ENCODE measurements at regions not wholly inside any gene's neighbourhood (a gene's known extent, or its start where the extent isn't known, plus 50 kb on each side); places are given as distances from the start of the nearest gene placed in this dataset.
"Not testable (repeated sequence)": the region's sequence is repeated elsewhere in the genome, so short reads cannot be mapped to it uniquely, and the experiment has no call there.

DNA sequence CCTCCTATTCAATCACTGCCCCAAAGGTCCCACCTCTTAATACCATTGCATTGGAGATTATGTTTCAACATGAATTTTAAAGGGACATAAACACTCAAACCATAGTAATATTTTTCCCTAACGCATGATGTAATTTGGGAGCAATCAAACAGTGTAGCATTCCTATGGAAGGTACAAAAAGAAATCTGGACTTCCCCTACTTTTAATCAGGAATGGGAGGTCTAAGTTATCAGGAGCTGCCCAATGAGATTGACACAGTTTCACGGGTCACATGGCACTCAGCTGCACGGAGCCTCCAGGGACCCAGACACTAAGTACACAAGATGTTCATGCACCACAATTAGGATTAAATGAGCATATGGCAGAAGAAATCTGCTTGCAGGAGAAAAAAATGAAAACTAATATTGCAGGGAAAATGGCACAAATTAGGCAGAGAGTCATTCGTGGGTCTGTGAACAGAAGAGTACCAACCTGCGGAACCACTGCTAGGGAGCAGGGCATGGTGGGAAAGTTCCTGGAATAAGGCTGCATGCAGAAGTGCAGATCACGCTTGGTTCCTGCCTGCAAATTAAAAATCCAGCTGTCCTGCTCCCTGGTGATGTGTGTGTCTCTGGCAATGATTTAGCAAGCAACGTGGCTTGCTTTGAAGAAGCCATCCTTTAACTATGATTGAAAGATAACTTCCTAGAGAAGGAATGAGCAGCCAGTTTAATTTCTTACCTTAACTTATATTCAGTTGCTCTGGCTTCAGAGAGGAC, 326.6 kb upstream of the ID2 start:
- no peak for DNase-seq (ENCODE audit: low spot score)

GRCh38 chr2:8357738-8358518, 323.9 kb upstream of the ID2 start:
- DNase-seq (ENCODE audit: low spot score): no peak

GRCh38 chr2:8361930-8362329, 319.9 kb upstream of the ID2 start:
- no peak for DNase-seq (ENCODE audit: low spot score)

GRCh38 chr2:8363161-8363560, 318.7 kb upstream of the ID2 start:
- DNase-seq (ENCODE audit: low spot score): no peak

DNA sequence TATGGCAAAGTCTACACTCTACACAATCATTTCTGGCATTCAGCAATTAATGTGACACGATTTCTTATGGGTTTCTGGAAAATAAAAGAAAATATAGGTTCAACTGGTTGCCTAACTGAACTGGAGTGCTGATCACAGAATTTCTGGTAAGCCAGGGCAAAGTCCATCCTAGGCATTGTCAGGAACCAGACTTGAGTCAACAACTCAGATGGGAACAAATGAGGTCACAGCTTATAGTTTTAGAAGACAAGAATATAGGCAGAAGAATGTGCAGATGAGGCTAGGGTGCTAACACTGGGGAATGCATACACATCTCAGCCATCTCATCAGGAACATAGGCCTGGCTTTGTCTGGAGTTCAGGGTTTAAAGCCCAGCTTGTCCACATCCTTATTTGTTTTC, 317.2 kb upstream of the ID2 start:
- DNase-seq (ENCODE audit: low spot score): peak; percentile 30

- no peak for DNase-seq (ENCODE audit: low spot score)
These were observed 316.4 kb upstream of the ID2 start for GRCh38 chr2:8365331-8365910.

DNA sequence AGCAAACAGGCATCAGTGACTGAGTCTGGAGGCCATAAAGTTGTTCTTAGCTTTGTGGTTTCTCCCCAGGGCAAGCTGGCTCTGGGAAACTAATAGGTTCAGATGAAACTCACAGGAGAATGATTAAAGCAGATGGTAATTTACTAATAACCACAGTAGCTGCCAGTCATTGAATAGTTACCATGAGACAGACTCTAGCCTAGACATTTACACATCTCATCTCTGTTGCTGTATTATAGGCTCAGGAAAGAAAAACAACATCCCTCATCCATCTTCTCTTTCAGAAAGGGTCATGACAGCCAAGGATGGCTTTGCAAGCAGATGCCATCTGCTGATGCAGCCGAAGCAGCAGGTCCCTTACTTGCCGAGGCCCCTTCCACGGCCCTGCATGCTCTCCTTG, 314.0 kb upstream of the ID2 start:
- DNase-seq (ENCODE audit: low spot score): no peak

DNA sequence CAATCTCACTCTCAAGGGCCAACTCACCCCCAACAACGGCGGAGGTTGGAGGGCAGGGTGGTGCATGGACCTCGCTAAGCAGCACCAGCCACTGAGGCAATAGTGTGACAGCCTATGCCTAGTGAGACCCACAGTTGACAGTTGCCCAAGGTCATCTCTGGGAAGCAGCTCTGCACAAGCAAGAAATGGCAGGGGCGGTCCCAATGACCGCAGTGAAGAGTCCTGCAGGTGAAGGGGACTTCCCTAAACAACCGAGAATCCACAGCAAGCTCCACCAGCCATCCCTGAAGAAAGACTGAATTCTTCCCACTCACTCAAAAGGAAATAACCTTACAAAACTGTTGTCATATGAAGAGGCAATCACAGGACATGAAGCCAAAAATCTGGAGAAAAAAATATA, 313.4 kb upstream of the ID2 start:
- DNase-seq (ENCODE audit: low spot score): no peak

GRCh38 chr2:8369522-8369921, 312.3 kb upstream of the ID2 start:
- DNase-seq (ENCODE audit: low spot score): no peak

DNA sequence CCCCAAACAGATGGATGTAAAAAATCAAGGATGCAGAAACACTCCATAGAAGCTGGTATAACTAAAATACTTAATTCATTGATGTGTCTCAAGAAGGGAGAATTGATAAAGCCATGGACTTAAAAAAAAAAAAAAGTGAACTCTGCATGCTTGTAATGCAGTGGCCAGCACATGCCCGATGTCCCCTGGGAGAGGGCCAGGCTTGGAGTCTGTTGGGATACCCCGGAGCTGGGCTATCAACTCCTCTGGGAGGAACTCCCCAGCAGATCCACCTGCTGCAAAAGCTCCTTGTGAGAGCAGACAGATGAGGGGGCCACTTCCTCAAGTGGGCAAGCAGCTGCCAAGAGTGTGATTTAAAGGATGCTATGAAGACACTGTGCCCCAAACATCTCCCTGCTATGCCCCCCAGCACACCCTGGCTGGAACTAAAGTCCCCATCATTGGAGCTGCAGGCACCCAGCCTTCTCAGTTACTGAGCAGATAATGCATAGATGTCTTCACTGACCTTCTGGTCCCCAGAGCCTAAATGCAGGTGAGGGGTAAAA, 311.5 kb upstream of the ID2 start:
- DNase-seq (ENCODE audit: low spot score): no peak

DNA sequence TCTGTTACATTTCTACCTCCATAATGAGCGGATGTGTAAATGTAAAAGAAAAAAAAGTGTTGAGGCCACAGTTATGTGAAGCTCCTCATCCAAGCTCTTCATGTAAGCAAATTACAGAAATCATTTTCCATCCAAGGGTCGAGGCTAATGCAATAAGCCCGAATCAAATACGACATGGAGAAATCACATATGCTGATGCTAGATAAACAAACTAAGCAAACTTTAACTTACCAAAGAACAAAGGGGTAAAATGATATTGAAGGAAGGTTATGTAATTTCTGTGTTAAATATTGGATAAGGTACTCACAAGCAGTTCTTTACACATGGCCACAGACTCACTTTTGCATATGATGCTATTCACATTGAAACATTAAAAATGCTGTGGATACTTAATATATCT, 310.2 kb upstream of the ID2 start:
- DNase-seq (ENCODE audit: low spot score): no peak

GRCh38 chr2:8374782-8375181, 307.1 kb upstream of the ID2 start:
- no peak for DNase-seq (ENCODE audit: low spot score)

DNA sequence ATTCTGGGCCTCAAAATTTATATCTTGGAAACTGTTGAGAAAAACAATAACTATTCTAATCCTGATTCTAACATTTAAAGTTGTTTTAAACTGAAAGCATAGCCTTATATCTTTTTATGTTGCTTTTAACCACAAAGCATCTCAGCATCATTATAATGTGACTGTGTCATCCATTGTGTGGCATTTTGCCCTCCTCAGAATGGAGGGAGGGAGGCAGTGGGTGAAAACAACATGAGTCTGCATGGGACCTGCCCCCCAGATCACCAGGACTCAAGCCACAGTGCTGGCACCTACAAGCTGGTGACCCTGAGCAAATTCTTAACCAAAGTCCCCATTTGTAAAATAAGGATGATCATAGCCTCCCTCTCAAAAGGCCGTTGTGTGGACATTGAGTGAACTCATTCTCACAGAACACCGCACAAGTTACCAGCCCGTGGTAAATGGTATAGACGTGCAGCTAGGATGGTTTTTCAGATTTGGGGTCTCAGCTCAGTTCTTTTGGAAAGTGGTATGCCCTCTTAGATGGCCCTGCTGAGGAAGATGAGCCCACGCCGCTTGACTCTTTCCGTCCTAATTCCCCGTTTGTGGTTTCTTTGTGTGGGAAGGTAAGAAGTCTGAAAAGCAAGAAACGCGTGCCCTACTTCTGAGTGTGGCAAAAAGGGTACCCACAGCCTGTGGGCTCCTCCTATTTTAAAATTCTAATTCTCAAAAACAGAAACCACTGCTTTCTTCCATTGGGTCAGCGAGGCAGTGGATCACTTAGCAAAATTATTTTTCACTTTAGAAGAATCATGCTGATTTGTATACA, 305.0 kb upstream of the ID2 start:
- no peak for DNase-seq (ENCODE audit: low spot score)

DNA sequence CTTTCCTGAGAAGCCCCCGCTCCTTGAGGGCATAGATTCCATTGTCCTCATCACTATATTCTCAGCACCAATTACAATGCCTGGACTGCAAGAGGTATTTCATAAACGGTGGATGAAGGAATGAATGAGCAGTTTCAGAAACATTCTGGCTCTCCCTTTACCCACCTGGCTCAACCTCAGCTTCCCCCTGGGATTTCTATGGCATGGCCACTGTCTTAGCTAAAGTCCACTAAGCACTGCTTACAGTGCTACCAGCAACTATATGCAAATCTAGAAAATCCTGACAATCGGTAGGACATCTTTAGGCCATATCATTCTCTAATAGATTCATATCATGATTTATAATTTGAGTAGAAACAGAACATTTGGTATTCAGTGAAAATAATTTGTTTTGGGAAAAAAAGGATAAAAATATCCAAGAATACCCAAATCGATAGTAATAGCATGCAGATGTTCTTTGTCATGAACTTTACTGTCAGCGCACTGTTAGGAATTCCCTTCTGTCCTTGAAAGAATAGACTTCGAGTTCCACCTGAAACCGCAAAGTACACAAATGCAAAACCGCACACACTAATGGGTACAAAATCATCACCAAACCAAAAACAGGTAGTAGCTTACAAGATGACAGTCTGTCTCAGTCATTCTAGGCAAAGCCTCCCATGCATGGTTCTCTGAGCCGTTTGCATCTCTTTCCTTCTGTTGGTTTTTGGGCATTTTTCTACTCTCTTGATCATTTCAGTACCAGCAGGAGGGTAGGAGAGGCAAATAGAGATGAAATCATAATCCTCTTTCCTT, 303.6 kb upstream of the ID2 start:
- DNase-seq (ENCODE audit: low spot score): no peak

GRCh38 chr2:8379128-8379527, 302.7 kb upstream of the ID2 start:
- DNase-seq (ENCODE audit: low spot score): no peak

DNA sequence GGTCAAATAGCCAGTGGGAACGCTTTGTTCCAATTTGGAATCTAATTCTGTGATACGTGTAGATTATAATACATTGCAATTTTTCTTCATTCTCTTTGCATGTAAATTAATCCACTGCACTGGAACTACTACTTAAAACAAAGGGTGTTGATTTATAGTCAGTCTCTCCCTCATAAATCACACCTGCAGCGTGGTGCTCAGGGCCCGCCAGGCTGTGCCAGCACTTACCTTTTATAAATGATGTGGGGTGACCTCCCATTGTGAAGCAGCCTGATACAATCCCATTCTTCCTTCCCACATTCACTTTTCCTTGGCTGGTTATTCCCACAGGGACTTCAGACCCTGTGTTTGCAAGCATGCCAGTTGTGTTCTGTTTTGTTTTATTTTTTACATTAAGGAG, 302.3 kb upstream of the ID2 start:
- DNase-seq (ENCODE audit: low spot score): no peak

- DNase-seq (ENCODE audit: low spot score): no peak
These were observed 301.8 kb upstream of the ID2 start for GRCh38 chr2:8380026-8380425.

DNA sequence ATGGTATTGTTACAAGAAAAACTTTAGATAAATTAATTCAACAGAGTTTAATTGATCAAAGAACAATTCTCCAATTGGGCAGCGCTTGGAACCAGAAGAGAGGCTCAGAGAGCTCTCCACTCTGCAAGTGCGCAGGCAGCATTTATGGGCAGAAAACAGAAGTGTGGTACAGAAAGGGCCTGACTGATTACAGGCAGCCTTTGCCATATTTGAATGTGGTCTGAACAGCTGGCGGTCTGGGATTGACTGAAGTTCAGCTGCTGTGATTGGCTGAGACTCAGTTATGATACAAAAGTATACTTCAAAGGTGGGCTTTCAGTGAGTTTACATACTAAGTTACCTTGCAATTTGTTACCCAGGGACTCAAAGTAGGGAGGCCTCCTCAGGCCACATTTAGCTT, 301.3 kb upstream of the ID2 start:
- DNase-seq (ENCODE audit: low spot score): no peak

GRCh38 chr2:8382485-8382884, 299.4 kb upstream of the ID2 start:
- DNase-seq (ENCODE audit: low spot score): no peak

DNA sequence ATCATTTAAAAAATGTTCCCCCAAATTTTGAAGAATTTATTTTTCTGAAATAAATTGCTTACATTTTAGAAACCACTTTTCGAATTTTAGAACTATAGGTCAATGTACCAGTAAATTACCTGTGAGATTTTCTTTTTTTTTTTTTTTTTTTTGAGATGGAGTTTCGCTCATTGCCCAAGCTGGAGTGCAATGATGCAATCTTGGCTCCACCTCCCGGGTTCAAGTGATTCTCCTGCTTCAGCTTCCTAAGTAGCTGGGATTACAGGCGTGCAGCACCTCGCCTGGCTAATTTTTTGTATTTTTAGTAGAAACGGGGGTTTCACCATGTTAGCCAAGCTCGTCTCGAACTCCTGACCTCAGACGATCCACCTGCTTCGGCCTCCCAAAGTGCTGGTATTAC, 295.1 kb upstream of the ID2 start:
- not testable (repeated sequence) for DNase-seq (ENCODE audit: low spot score)

- peak; percentile 52 for DNase-seq (ENCODE audit: low spot score)
These were observed 293.1 kb upstream of the ID2 start for GRCh38 chr2:8388781-8389180.

Data from HT-29 (cell line).